ENCODE measurements at regions not wholly inside any gene's neighbourhood (a gene's known extent, or its start where the extent isn't known, plus 50 kb on each side); places are given as distances from the start of the nearest gene placed in this dataset.

DNA sequence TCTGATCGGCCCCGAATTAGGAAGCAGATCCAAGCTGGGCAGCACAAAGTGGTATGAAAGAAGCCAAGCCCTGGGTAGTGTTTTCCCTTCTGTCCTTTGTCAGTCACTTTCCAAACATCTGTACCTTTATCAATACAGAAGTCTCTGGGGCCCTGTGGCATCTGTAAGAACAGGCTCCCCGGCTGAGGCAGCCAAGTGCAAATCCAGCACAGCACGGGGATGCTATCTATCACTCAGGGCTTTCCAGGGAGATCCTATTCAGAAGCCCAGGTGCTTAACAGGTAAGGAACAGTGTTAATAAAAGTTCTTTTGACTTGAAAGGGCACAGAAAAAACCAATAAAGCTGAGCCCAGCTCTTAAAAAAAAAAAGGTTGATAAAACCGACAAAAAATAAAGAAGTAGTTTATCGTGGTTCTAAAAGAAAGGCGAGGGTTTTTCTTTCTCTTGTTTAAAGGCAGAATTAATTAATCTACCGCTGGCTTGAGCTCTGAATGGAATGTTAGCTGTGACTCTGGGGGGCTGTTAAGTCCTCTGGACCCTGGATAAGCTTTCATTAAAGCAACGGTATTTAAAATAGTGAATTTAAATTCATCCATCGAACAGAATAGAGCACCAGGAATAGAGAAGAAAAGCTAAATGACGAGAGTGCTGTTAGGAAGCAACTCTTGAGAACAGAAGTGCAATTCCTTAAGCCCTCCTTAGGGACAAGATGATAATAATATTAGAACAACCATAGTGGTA lies 119.1 kb upstream of the GATB start:
- H3K27ac ChIP-seq = no peak overlapping the region
- no peak for TF ChIP-seq ZFX (IDR thresholded peaks at IDR 0.05; ENCODE audit: borderline replicate concordance)
- TF ChIP-seq, protein P1, sequence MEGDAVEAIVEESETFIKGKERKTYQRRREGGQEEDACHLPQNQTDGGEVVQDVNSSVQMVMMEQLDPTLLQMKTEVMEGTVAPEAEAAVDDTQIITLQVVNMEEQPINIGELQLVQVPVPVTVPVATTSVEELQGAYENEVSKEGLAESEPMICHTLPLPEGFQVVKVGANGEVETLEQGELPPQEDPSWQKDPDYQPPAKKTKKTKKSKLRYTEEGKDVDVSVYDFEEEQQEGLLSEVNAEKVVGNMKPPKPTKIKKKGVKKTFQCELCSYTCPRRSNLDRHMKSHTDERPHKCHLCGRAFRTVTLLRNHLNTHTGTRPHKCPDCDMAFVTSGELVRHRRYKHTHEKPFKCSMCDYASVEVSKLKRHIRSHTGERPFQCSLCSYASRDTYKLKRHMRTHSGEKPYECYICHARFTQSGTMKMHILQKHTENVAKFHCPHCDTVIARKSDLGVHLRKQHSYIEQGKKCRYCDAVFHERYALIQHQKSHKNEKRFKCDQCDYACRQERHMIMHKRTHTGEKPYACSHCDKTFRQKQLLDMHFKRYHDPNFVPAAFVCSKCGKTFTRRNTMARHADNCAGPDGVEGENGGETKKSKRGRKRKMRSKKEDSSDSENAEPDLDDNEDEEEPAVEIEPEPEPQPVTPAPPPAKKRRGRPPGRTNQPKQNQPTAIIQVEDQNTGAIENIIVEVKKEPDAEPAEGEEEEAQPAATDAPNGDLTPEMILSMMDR (IDR thresholded peaks at IDR 0.05) = no peak

- TF ChIP-seq ZFX (IDR thresholded peaks at IDR 0.05; ENCODE audit: borderline replicate concordance) = no peak
- TF ChIP-seq, protein P1 (IDR thresholded peaks at IDR 0.05) = no peak
- no peak overlapping the region for H3K27ac ChIP-seq
Measured at GRCh38 chr4:151876381-151876988, 115.7 kb upstream of the GATB start.

GRCh38 chr4:151874328-151874727 lies 113.5 kb upstream of the GATB start:
- TF ChIP-seq, protein P1 (IDR thresholded peaks at IDR 0.05) = no peak
- TF ChIP-seq ZFX (IDR thresholded peaks at IDR 0.05; ENCODE audit: borderline replicate concordance) = no peak

DNA sequence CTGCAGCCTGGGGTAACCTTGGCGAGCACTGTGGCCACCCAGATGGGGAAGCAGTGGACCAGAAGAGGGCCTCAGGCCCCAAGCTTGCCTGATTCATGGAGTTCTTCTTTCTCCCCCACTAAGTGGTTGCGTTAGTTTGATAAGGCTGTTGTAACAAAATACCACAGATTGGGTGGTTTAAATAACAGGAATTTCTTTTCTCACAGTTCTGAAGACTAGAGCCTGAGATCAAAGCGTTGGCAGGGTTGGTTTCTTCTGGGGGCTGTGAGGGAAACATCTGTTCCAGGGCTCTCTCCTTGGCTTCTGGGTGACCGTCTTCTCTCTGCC lies 105.7 kb upstream of the GATB start:
- no peak for TF ChIP-seq ZFX (IDR thresholded peaks at IDR 0.05; ENCODE audit: borderline replicate concordance)
- TF ChIP-seq, protein P1 (IDR thresholded peaks at IDR 0.05) = no peak
- H3K27ac ChIP-seq = no peak overlapping the region

More at GRCh38 chr4:151874328-151874727, 113.5 kb upstream of the GATB start:
- no peak overlapping the region for H3K27ac ChIP-seq

GRCh38 chr4:151865744-151866591 lies 105.2 kb upstream of the GATB start:
- TF ChIP-seq, protein P1 (IDR thresholded peaks at IDR 0.05) = no peak
- H3K27ac ChIP-seq = no peak overlapping the region

DNA sequence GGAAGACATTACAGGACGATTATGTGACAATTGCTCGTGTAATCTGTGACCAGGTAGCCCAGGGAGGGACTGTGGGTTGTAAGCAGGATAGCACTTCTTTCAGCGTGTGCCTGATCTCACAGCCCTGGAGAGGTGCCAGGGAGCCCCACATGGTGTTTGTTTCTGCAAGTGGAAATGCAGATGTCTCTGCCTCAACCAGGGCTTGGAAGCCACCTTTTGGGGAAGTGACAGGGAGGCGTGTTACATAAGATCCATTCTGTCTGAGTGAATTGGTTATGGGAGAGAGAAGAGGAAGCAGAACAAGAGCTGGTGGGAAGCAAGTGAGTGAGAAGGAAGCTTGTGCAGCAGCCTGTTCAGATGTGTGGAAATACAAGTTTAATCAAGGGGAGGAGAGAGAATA lies 104.5 kb upstream of the GATB start:
- TF ChIP-seq, protein P1 (IDR thresholded peaks at IDR 0.05) = no peak
- no peak for TF ChIP-seq ZFX (IDR thresholded peaks at IDR 0.05; ENCODE audit: borderline replicate concordance)
- H3K27ac ChIP-seq = no peak overlapping the region

- no peak overlapping the region for H3K27ac ChIP-seq
- TF ChIP-seq ZFX (IDR thresholded peaks at IDR 0.05; ENCODE audit: borderline replicate concordance) = no peak
- TF ChIP-seq, protein P1 (IDR thresholded peaks at IDR 0.05) = no peak
Measured at GRCh38 chr4:151864068-151864467, 103.3 kb upstream of the GATB start.

All from 22Rv1 (cell line).